Left ventricle myocardium inferior (tissue), 1 donor: ENCODE measurements at regions not wholly inside any gene's neighbourhood (a gene's known extent, or its start where the extent isn't known, plus 50 kb on each side); places are given as distances from the start of the nearest gene placed in this dataset.

ENCODE experiments used
- DNase-seq: peaks from one replicate; pipeline ENCODE4 v3.0.0-alpha.2; 2020
- H3K27ac ChIP-seq: fragments of 200-600 bp; replicated peaks from 2 replicates; pipeline ENCODE4 v1.8.0; 2021
- H3K27me3 ChIP-seq: fragments of 200-600 bp; 2 replicates; pipeline ENCODE4 v1.8.0; 2021; ENCODE audit warnings: low read depth
- H3K36me3 ChIP-seq: fragments of 200-600 bp; 2 replicates; pipeline ENCODE4 v1.8.0; 2021
- H3K4me1 ChIP-seq: fragments of 200-600 bp; 2 replicates; pipeline ENCODE4 v1.8.0; 2021
- H3K4me3 ChIP-seq: fragments of 200-600 bp; 2 replicates; pipeline ENCODE4 v1.8.0; 2021; ENCODE audit warnings: mild to moderate bottlenecking, moderate library complexity
- H3K9me3 ChIP-seq: fragments of 200-600 bp; replicated peaks from 2 replicates; pipeline ENCODE4 v1.8.0; 2021
- CTCF ChIP-seq: fragments of 200-600 bp; IDR thresholded peaks from 2 replicates; pipeline ENCODE4 v1.8.0; 2021; ENCODE audit warnings: antibody characterized with exemption, mild to moderate bottlenecking, borderline replicate concordance
- intact Hi-C: fragments of 100-400 bp; cut with micrococcal nuclease; formaldehyde crosslinking; loops from one replicate; pipeline ENCODE4 v1.11.0; 2022
- donor health status: DM: no; HTN: yes; CAD: no; lungs with severe emphysema.

- intact Hi-C loops = no loop called here
- Histone ChIP-seq H3K36me3 (no peaks in the 10 kb centered on the region), H3K27ac (no peak overlapping the region), H3K27me3 (no peaks in the 10 kb centered on the region), H3K4me1 (peaks cover 1% of the 10 kb centered on the region), H3K4me3 (no peak overlapping the region), H3K9me3 (no peaks in the 10 kb centered on the region)
- TF ChIP-seq CTCF = no peak
- no peak for DNase-seq
Observed at GRCh38 chr4:78673337-78673736, 102.8 kb upstream of the BMP2K start.

GRCh38 chr4:78675325-78675724, 100.8 kb upstream of the BMP2K start:
- intact Hi-C loops = no loop called here
- Histone ChIP-seq H3K9me3 (no peaks in the 10 kb centered on the region), H3K4me1 (no peaks in the 10 kb centered on the region), H3K36me3 (no peaks in the 10 kb centered on the region), H3K27me3 (no peaks in the 10 kb centered on the region), H3K27ac (no peak overlapping the region), H3K4me3 (no peak overlapping the region)
- no peak for TF ChIP-seq CTCF
- no peak for DNase-seq

GRCh38 chr4:78682070-78682469, 94.1 kb upstream of the BMP2K start:
- no peak overlapping the region for H3K4me3 ChIP-seq
- H3K27me3 ChIP-seq = no peaks in the 10 kb centered on the region
- H3K9me3 ChIP-seq = no peaks in the 10 kb centered on the region
- no peak overlapping the region for H3K27ac ChIP-seq
- no peak for TF ChIP-seq CTCF
- DNase-seq = no peak
- intact Hi-C loops = no loop called here
- H3K36me3 ChIP-seq = no peaks in the 10 kb centered on the region
- peaks cover 15% of the 10 kb centered on the region for H3K4me1 ChIP-seq

- H3K36me3 ChIP-seq = no peaks in the 10 kb centered on the region
- H3K4me1 ChIP-seq = peaks cover 20% of the 10 kb centered on the region
- intact Hi-C loops = no loop called here
- no peak overlapping the region for H3K27ac ChIP-seq
- H3K27me3 ChIP-seq = no peaks in the 10 kb centered on the region
- no peak overlapping the region for H3K4me3 ChIP-seq
- no peak for TF ChIP-seq CTCF
- no peaks in the 10 kb centered on the region for H3K9me3 ChIP-seq
- no peak for DNase-seq
Observed at GRCh38 chr4:78683352-78683751, 92.8 kb upstream of the BMP2K start.

- H3K9me3 ChIP-seq = no peaks in the 10 kb centered on the region
- no peak for DNase-seq
- intact Hi-C loops = no loop called here
- H3K4me3 ChIP-seq = no peak overlapping the region
- no peak overlapping the region for H3K27ac ChIP-seq
- H3K4me1 ChIP-seq = peaks cover 20% of the 10 kb centered on the region
- H3K27me3 ChIP-seq = no peaks in the 10 kb centered on the region
- TF ChIP-seq CTCF = no peak
- H3K36me3 ChIP-seq = no peaks in the 10 kb centered on the region
Observed at GRCh38 chr4:78684325-78685079, 91.6 kb upstream of the BMP2K start.
